ENCODE measurements at regions not wholly inside any gene's neighbourhood (a gene's known extent, or its start where the extent isn't known, plus 50 kb on each side); places are given as distances from the start of the nearest gene placed in this dataset.

DNA sequence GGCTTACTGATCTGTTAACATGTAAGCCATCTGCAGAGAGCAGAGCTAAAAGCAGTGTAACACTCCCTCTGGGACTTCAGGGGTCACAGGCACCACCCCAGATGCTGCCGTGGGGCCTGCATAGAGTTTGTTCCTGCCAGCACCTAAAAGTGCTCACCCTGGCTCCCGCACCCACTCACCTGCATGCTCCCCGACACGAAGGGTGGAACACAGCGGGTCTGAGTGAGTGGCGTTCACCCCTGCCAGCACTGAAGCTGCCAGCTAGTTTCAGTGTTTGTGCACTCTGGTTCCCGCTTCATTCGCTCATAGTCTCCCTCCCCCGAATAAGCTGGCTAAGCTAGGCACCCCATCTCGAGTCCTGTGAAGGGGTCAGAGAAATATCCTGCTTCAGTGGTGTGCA is 1681.0 kb downstream of the NCAM2 start:
- H3K9ac ChIP-seq (ENCODE audit: insufficient read depth, low read length, poor library complexity, severe bottlenecking), result no peak overlapping the region
- TF ChIP-seq, protein P1, sequence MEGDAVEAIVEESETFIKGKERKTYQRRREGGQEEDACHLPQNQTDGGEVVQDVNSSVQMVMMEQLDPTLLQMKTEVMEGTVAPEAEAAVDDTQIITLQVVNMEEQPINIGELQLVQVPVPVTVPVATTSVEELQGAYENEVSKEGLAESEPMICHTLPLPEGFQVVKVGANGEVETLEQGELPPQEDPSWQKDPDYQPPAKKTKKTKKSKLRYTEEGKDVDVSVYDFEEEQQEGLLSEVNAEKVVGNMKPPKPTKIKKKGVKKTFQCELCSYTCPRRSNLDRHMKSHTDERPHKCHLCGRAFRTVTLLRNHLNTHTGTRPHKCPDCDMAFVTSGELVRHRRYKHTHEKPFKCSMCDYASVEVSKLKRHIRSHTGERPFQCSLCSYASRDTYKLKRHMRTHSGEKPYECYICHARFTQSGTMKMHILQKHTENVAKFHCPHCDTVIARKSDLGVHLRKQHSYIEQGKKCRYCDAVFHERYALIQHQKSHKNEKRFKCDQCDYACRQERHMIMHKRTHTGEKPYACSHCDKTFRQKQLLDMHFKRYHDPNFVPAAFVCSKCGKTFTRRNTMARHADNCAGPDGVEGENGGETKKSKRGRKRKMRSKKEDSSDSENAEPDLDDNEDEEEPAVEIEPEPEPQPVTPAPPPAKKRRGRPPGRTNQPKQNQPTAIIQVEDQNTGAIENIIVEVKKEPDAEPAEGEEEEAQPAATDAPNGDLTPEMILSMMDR (IDR thresholded peaks at IDR 0.05), result no peak
- H3K27me3 ChIP-seq (ENCODE audit: control insufficient read depth in 2 of 2, insufficient read depth in 2 of 2, low read length in 2 of 2), result no peaks in the 10 kb centered on the region

DNA sequence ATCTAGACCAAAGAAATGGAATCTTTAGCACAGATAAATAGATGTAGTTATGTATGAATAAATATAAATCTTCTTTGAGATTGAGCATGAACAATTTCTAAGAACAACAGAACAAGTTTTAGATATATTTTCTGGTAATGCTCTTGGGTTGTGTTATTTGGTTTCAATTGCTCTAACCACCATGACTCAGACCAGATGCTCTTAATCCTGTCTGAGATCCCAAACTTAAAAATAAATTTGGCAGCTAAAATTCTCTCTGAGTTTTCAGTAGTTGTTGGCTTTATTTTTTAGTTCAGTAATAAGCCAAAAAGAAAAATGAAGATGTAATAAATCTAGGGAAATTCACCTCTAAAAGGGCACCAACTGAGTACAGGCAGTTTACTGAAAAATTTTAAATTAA is 1693.4 kb downstream of the NCAM2 start:
- Histone ChIP-seq H4K20me1 (ENCODE audit: insufficient read depth, low read length) (no peaks in the 10 kb centered on the region), H3K4me1 (ENCODE audit: control insufficient read depth in 1 of 2, insufficient read depth in 2 of 2, low read length in 2 of 2) (no peaks in the 10 kb centered on the region), H3K4me3 (replicated peaks in 1 of 3; ENCODE audit: low read depth in 2 of 3, low read length in 3 of 3) (no peak overlapping the region), H3K27me3 (ENCODE audit: control insufficient read depth in 2 of 2, insufficient read depth in 2 of 2, low read length in 2 of 2) (no peaks in the 10 kb centered on the region), H3K9ac (ENCODE audit: insufficient read depth, low read length, poor library complexity, severe bottlenecking) (no peak overlapping the region), H3K36me3 (replicated peaks in 1 of 2; ENCODE audit: control insufficient read depth in 1 of 2, insufficient read depth in 2 of 2, low read length in 2 of 2) (no peaks in the 10 kb centered on the region), H3K4me2 (replicated peaks; ENCODE audit: extremely low read depth, low read length, poor library complexity, severe bottlenecking) (no peak overlapping the region), H2AFZ (ENCODE audit: insufficient read depth, low read depth, low read length, poor library complexity, severe bottlenecking) (no peak overlapping the region), H3K9me3 (replicated peaks in 1 of 2; ENCODE audit: control insufficient read depth in 1 of 2, insufficient read depth in 1 of 2, low read length in 2 of 2) (peaks cover 3 to 14% of the 10 kb centered on the region in 2 donors), H3K27ac (ENCODE audit: low read depth in 1 of 2, low read length in 2 of 2) (no peak overlapping the region), H3K79me2 (ENCODE audit: insufficient read depth, low read length) (no peaks in the 10 kb centered on the region)
- Mint-ChIP-seq H3K4me1 (no peaks in the 10 kb centered on the region), H3K27ac (no peak overlapping the region), H3K27me3 (ENCODE audit: low read depth in 3 of 3) (no peaks in the 10 kb centered on the region), H3K9me3 (peaks cover 4 to 25% (median 7%) of the 10 kb centered on the region in 7 donors), H3K4me3 (no peak overlapping the region), H3K36me3 (no peaks in the 10 kb centered on the region)
- intact Hi-C loops (cut with micrococcal nuclease), result no loop called here
- no peak for DNase-seq
- TF ChIP-seq, protein P1 (IDR thresholded peaks at IDR 0.05), result no peak

More for the DNA sequence above, 1681.0 kb downstream of the NCAM2 start:
- no peak overlapping the region for H3K27ac ChIP-seq (ENCODE audit: low read depth in 1 of 2, low read length in 2 of 2)
- no peaks in the 10 kb centered on the region for H4K20me1 ChIP-seq (ENCODE audit: insufficient read depth, low read length)
- no peak overlapping the region for H3K4me3 ChIP-seq (replicated peaks in 1 of 3; ENCODE audit: low read depth in 2 of 3, low read length in 3 of 3)
- Mint-ChIP-seq H3K27me3 (ENCODE audit: low read depth in 3 of 3) (peaks cover 0 to 1% (median 0%) of the 10 kb centered on the region in 3 donors), H3K4me1 (no peaks in the 10 kb centered on the region), H3K4me3 (no peak overlapping the region), H3K9me3 (peaks cover 2 to 21% (median 8%) of the 10 kb centered on the region in 7 donors), H3K27ac (no peak overlapping the region), H3K36me3 (no peaks in the 10 kb centered on the region)
- H3K4me1 ChIP-seq (ENCODE audit: control insufficient read depth in 1 of 2, insufficient read depth in 2 of 2, low read length in 2 of 2), result no peaks in the 10 kb centered on the region
- intact Hi-C loops (cut with micrococcal nuclease), result no loop called here
- no peak overlapping the region for H3K4me2 ChIP-seq (replicated peaks; ENCODE audit: extremely low read depth, low read length, poor library complexity, severe bottlenecking)
- H3K36me3 ChIP-seq (replicated peaks in 1 of 2; ENCODE audit: control insufficient read depth in 1 of 2, insufficient read depth in 2 of 2, low read length in 2 of 2), result no peaks in the 10 kb centered on the region
- DNase-seq, result no peak
- no peaks in the 10 kb centered on the region for H3K79me2 ChIP-seq (ENCODE audit: insufficient read depth, low read length)
- peaks cover 14 to 21% of the 10 kb centered on the region in 2 donors for H3K9me3 ChIP-seq (replicated peaks in 1 of 2; ENCODE audit: control insufficient read depth in 1 of 2, insufficient read depth in 1 of 2, low read length in 2 of 2)
- H2AFZ ChIP-seq (ENCODE audit: insufficient read depth, low read depth, low read length, poor library complexity, severe bottlenecking), result no peak overlapping the region
- WGBS (ENCODE audit: insufficient coverage), result 94% methylated on average over 10 of the region's 10 CpGs
